ENCODE measurements at regions not wholly inside any gene's neighbourhood (a gene's known extent, or its start where the extent isn't known, plus 50 kb on each side); places are given as distances from the start of the nearest gene placed in this dataset.

- TF ChIP-seq CTCF (IDR thresholded peaks at IDR 0.05): no peak
- intact Hi-C loops (cut with DNase I): no loop called here
- ATAC-seq (no peak), DNase-seq (no peak)
- Histone ChIP-seq H3K4me3 (no peak overlapping the region), H3K27ac (no peak overlapping the region), H3K4me1 (no peaks in the 10 kb centered on the region), H3K36me3 (no peaks in the 10 kb centered on the region), H3K27me3 (no peaks in the 10 kb centered on the region), H3K9me3 (peaks cover 0 to 23% (median 0%) of the 10 kb centered on the region in 11 donors)
- WGBS, 2 donors: 36 to 47% methylated on average over 1 of the region's 1 CpG
Measured at GRCh38 chr5:159550951-159551350, 220.7 kb upstream of the IL12B start.

DNA sequence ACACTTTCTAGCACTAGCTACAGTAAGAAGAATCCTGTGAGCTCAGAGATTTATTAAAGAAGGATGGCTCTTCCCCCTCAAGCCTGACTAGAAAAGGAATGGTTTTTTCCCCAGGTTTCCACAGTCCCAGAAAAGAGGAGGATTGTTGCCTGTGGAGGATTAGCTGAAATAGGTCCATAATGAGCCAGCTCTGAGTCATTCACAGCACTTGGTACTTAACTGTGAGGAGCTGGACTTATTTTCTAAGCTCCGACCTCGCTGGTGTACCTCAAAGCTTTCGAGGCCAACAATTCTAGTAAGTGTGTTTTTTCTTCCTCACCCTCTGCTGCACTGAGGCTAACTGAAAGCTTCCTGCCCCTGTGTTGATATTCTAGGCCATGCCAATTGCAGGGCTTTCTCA is 222.5 kb upstream of the IL12B start:
- Histone ChIP-seq H3K4me3 (no peak overlapping the region), H3K36me3 (no peaks in the 10 kb centered on the region), H3K27ac (no peak overlapping the region), H3K27me3 (no peaks in the 10 kb centered on the region), H3K4me1 (no peaks in the 10 kb centered on the region), H3K9me3 (peaks cover 0 to 12% (median 0%) of the 10 kb centered on the region in 11 donors)
- intact Hi-C loops (cut with DNase I): no loop called here
- 87 to 92% methylated on average over 3 of the region's 3 CpGs for WGBS, 2 donors
- no peak for ATAC-seq
- TF ChIP-seq CTCF (IDR thresholded peaks at IDR 0.05): no peak
- no peak for DNase-seq

GRCh38 chr5:159553792-159554191 is 223.5 kb upstream of the IL12B start:
- no peak for TF ChIP-seq CTCF (IDR thresholded peaks at IDR 0.05)
- H3K36me3 ChIP-seq: no peaks in the 10 kb centered on the region
- no peaks in the 10 kb centered on the region for H3K4me1 ChIP-seq
- no peaks in the 10 kb centered on the region for H3K27me3 ChIP-seq
- H3K27ac ChIP-seq: no peak overlapping the region
- ATAC-seq (no peak), DNase-seq (no peak)
- 91 to 93% methylated on average over 2 of the region's 2 CpGs for WGBS, 2 donors
- intact Hi-C loops (cut with DNase I): no loop called here
- H3K4me3 ChIP-seq: no peak overlapping the region
- peaks cover 0 to 9% (median 0%) of the 10 kb centered on the region in 11 donors for H3K9me3 ChIP-seq

- H3K27me3 ChIP-seq: no peaks in the 10 kb centered on the region
- no peak overlapping the region for H3K4me3 ChIP-seq
- H3K36me3 ChIP-seq: no peaks in the 10 kb centered on the region
- no peak for DNase-seq
- ATAC-seq: no peak
- no peak for TF ChIP-seq CTCF (IDR thresholded peaks at IDR 0.05)
- peaks cover 0 to 9% (median 0%) of the 10 kb centered on the region in 11 donors for H3K9me3 ChIP-seq
- H3K4me1 ChIP-seq: no peaks in the 10 kb centered on the region
- H3K27ac ChIP-seq: no peak overlapping the region
- intact Hi-C loops (cut with DNase I): no loop called here
- WGBS, 2 donors: 40 to 46% methylated on average over 1 of the region's 1 CpG
Measured at GRCh38 chr5:159555084-159555483, 224.8 kb upstream of the IL12B start.

DNA sequence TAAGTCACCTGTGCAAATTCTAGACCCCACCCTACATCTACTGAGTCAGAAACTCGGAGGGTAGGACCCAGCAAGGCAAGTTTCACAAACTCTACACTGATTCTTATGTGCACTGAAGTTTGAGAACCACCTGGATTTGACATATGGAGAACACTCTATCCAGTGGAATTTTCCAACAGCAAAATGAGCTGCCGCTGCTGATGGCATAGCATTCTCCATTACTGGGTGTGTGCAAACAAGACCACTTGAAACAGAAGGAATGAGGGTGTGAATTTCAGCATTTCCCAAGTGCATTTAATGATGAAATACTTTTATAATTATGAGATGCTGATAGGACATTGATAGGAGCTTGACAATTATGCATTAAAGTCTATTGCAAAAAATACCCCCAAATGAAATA is 229.1 kb upstream of the IL12B start:
- intact Hi-C loops (cut with DNase I): no loop called here
- no peak overlapping the region for H3K4me3 ChIP-seq
- H3K27me3 ChIP-seq: peaks cover 0 to 4% (median 0%) of the 10 kb centered on the region in 7 donors
- no peak for TF ChIP-seq CTCF (IDR thresholded peaks at IDR 0.05)
- DNase-seq (no peak), ATAC-seq (no peak)
- H3K9me3 ChIP-seq: no peaks in the 10 kb centered on the region
- WGBS, 2 donors: 81 to 91% methylated on average over 2 of the region's 2 CpGs
- H3K4me1 ChIP-seq: no peaks in the 10 kb centered on the region
- no peak overlapping the region for H3K27ac ChIP-seq
- H3K36me3 ChIP-seq: no peaks in the 10 kb centered on the region

Data from heart right ventricle (tissue), 16 donors.